HepG2 (cell line): ENCODE measurements at regions not wholly inside any gene's neighbourhood (a gene's known extent, or its start where the extent isn't known, plus 50 kb on each side); places are given as distances from the start of the nearest gene placed in this dataset.

Experiments
- HCFC1 ChIP-seq: fragments of 150-350 bp; IDR thresholded peaks from 2 replicates; pipeline ENCODE4 v1.6.1; 2014; ENCODE audit warnings: low read depth, low read length
- POLR2A ChIP-seq, 2 experiments: IDR thresholded peaks; 2 replicates each; pipeline ENCODE4 v1.6.1; 2011; ENCODE audit warnings: low read depth in 2 of 2, low read length in 2 of 2, mild to moderate bottlenecking in 1 of 2, moderate library complexity in 1 of 2; ENCODE audit not compliant: insufficient read depth in 1 of 2
- RXRA ChIP-seq: sonication (generic); formaldehyde crosslinking; IDR thresholded peaks from 2 replicates; pipeline ENCODE4 v1.5.1; 2020; ENCODE audit warnings: missing genetic modification reagents
- TF ChIP-seq, protein P1 (sequence below): sonication (generic); formaldehyde crosslinking; IDR thresholded peaks from 2 replicates; pipeline ENCODE4 v1.5.0; 2020; ENCODE audit warnings: mild to moderate bottlenecking, missing genetic modification reagents, moderate library complexity

DNA sequence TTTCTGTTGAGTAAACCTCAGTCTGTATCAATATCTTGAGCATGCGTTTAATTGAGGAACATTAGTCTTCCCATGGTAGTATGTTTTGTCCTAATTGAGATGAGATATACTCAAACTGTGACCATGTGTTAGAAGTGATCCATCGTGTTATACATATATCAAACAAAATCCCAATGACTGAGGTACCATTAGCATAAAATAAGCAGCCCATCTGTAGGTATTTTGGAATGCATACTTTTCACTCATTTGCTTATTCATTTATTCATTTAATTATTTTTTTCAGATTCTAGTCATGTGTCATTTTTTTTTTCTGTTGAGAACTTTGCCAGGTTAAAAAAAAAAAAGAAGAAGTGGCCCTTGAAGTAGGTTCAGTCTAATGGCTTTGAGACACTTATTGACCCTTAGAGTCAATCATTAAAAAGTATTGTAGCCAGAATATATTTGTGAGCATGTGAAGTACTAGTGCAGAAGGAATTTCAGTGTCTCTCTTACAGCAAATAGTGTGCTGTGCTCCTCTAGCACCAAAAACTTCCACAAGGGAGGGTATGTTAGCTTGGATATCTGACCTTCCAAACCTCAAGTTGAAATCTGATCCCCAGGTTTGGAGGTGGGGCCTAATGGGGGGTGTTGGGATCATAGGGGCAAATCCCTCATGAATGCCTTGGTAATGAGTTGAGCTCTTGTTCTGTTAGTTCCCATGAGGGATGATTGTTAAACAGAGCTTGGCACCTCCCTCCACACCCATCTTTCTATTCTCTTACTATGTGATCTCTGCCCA lies 130.8 kb upstream of the NPY2R start:
- TF ChIP-seq POLR2A (IDR thresholded peaks at IDR 0.05; ENCODE audit: insufficient read depth in 1 of 2, low read depth in 2 of 2, low read length in 2 of 2) (no peak), RXRA (CRISPR knock-in tag) (no peak), HCFC1 (no peak)
- TF ChIP-seq, protein P1, sequence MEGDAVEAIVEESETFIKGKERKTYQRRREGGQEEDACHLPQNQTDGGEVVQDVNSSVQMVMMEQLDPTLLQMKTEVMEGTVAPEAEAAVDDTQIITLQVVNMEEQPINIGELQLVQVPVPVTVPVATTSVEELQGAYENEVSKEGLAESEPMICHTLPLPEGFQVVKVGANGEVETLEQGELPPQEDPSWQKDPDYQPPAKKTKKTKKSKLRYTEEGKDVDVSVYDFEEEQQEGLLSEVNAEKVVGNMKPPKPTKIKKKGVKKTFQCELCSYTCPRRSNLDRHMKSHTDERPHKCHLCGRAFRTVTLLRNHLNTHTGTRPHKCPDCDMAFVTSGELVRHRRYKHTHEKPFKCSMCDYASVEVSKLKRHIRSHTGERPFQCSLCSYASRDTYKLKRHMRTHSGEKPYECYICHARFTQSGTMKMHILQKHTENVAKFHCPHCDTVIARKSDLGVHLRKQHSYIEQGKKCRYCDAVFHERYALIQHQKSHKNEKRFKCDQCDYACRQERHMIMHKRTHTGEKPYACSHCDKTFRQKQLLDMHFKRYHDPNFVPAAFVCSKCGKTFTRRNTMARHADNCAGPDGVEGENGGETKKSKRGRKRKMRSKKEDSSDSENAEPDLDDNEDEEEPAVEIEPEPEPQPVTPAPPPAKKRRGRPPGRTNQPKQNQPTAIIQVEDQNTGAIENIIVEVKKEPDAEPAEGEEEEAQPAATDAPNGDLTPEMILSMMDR (CRISPR knock-in tag): no peak
